GM23338 (cell line): ENCODE measurements at regions not wholly inside any gene's neighbourhood (a gene's known extent, or its start where the extent isn't known, plus 50 kb on each side); places are given as distances from the start of the nearest gene placed in this dataset.
A peak's percentile ranks its signal among the peaks of the same experiment; 100 is the strongest.

Experiments
- ATAC-seq: fragments of 200-7000 bp; cut with Tn5 transposase; 3 replicates; pipeline ENCODE4 v1.9.1; 2020
- DNase-seq: peaks from one replicate; pipeline ENCODE4 v3.0.0-alpha.2; 2015; ENCODE audit warnings: low spot score
- H2AFZ ChIP-seq: fragments of 200-600 bp; sonication (generic); 2 replicates; pipeline ENCODE4 v1.8.0; 2016; ENCODE audit warnings: antibody characterized with exemption, mild to moderate bottlenecking, moderate library complexity
- H3F3A ChIP-seq: fragments of 200-600 bp; sonication (generic); replicated peaks from 2 replicates; pipeline ENCODE4 v1.8.0; 2017; ENCODE audit warnings: antibody characterized with exemption, mixed run types, low read depth
- H3K27ac ChIP-seq: fragments of 200-600 bp; sonication (generic); 2 replicates; pipeline ENCODE4 v1.6.1; 2016; ENCODE audit warnings: low read depth
- H3K27me3 ChIP-seq: fragments of 200-600 bp; sonication (generic); 2 replicates; pipeline ENCODE4 v1.8.0; 2016; ENCODE audit warnings: mild to moderate bottlenecking, mixed run types, moderate library complexity; ENCODE audit not compliant: insufficient read depth
- H3K36me3 ChIP-seq: fragments of 200-600 bp; sonication (generic); 2 replicates; pipeline ENCODE4 v1.8.0; 2016; ENCODE audit warnings: mild to moderate bottlenecking; ENCODE audit not compliant: insufficient read depth
- H3K4me1 ChIP-seq: fragments of 200-600 bp; sonication (generic); 2 replicates; pipeline ENCODE4 v1.8.0; 2016; ENCODE audit warnings: mild to moderate bottlenecking, moderate library complexity; ENCODE audit not compliant: insufficient read depth
- H3K4me2 ChIP-seq: fragments of 200-600 bp; sonication (generic); 2 replicates; pipeline ENCODE4 v1.7.1; 2017; ENCODE audit warnings: mixed run types
- H3K4me3 ChIP-seq: fragments of 200-600 bp; sonication (generic); 2 replicates; pipeline ENCODE4 v1.6.1; 2016; ENCODE audit warnings: mixed run types
- H3K79me2 ChIP-seq: fragments of 200-600 bp; sonication (generic); replicated peaks from 2 replicates; pipeline ENCODE4 v1.8.0; 2017; ENCODE audit warnings: mild to moderate bottlenecking; ENCODE audit not compliant: insufficient read depth
- H3K9me2 ChIP-seq: fragments of 200-600 bp; sonication (generic); 2 replicates; pipeline ENCODE4 v1.8.0; 2017; ENCODE audit not compliant: insufficient read depth
- H4K20me1 ChIP-seq: fragments of 200-600 bp; sonication (generic); replicated peaks from 2 replicates; pipeline ENCODE4 v1.8.0; 2017; ENCODE audit warnings: mild to moderate bottlenecking; ENCODE audit not compliant: insufficient read depth
- H3K27ac Mint-ChIP-seq: 2 replicates; pipeline ENCODE4 v1.8.0; 2020; ENCODE audit warnings: inconsistent platforms, mild to moderate bottlenecking, moderate library complexity, mixed read lengths
- H3K27me3 Mint-ChIP-seq: 3 replicates; pipeline ENCODE4 v1.8.0; 2022; ENCODE audit warnings: low read depth, mild to moderate bottlenecking, moderate library complexity, mixed read lengths, inconsistent platforms; ENCODE audit not compliant: insufficient read depth, poor library complexity
- H3K36me3 Mint-ChIP-seq: 3 replicates; pipeline ENCODE4 v1.8.0; 2021; ENCODE audit warnings: low read depth, mild to moderate bottlenecking, inconsistent platforms, moderate library complexity, mixed read lengths
- H3K4me1 Mint-ChIP-seq: 3 replicates; pipeline ENCODE4 v1.8.0; 2020; ENCODE audit warnings: mild to moderate bottlenecking, inconsistent platforms, mixed read lengths
- H3K4me3 Mint-ChIP-seq: 3 replicates; pipeline ENCODE4 v1.8.0; 2021; ENCODE audit warnings: moderate library complexity, mild to moderate bottlenecking, inconsistent platforms, mixed read lengths
- H3K9me3 Mint-ChIP-seq: 3 replicates; pipeline ENCODE4 v1.8.0; 2020; ENCODE audit warnings: moderate library complexity, mild to moderate bottlenecking, inconsistent platforms, mixed read lengths
- CREB1 ChIP-seq: fragments of 250-450 bp; sonication (Bioruptor Pico); IDR thresholded peaks from 2 replicates; pipeline ENCODE4 v1.5.0; 2020; ENCODE audit warnings: low read depth, mild to moderate bottlenecking, moderate library complexity
- EZH2phosphoT487 ChIP-seq: fragments of 200-600 bp; sonication (generic); IDR thresholded peaks from one replicate; pipeline ENCODE4 v1.8.1; 2018; ENCODE audit warnings: antibody characterized with exemption; ENCODE audit not compliant: unreplicated experiment
- STAT1 ChIP-seq: IDR thresholded peaks from one replicate; pipeline ENCODE4 v1.6.1; 2016; ENCODE audit warnings: antibody characterized with exemption; ENCODE audit not compliant: unreplicated experiment
- ZNF331 ChIP-seq: fragments of 250-450 bp; sonication (Bioruptor Pico); IDR thresholded peaks from 2 replicates; pipeline ENCODE4 v1.5.0; 2020; ENCODE audit warnings: low read depth, mild to moderate bottlenecking, moderate library complexity
- TF ChIP-seq, protein P1 (sequence below): IDR thresholded peaks from one replicate; pipeline ENCODE4 v1.6.1; 2018; ENCODE audit warnings: antibody characterized with exemption; ENCODE audit not compliant: unreplicated experiment

GRCh38 chr7:24227603-24228359, 56.2 kb upstream of the NPY start:
- Histone ChIP-seq H4K20me1 (no peaks in the 10 kb centered on the region), H3K27me3 (no peaks in the 10 kb centered on the region), H2AFZ (no peak overlapping the region), H3F3A (no peaks in the 10 kb centered on the region), H3K36me3 (no peaks in the 10 kb centered on the region), H3K4me1 (peaks cover 23% of the 10 kb centered on the region), H3K9me2 (no peaks in the 10 kb centered on the region), H3K27ac (no peak overlapping the region), H3K4me3 (no peak overlapping the region), H3K4me2 (peak overlapping the region; percentile 11; the same call in 1 of the 2 replicates), H3K79me2 (no peaks in the 10 kb centered on the region)
- no peak overlapping the region for H3K4me3 Mint-ChIP-seq
- ATAC-seq (peak; percentile 70), DNase-seq (no peak)
- H3K36me3 Mint-ChIP-seq = peaks cover 3% of the 10 kb centered on the region; the same call in 2 of the 3 replicates
- peaks cover 2% of the 10 kb centered on the region for H3K27me3 Mint-ChIP-seq
- peaks cover 15% of the 10 kb centered on the region; the same call in 2 of the 3 replicates for H3K9me3 Mint-ChIP-seq
- peaks cover 26% of the 10 kb centered on the region for H3K4me1 Mint-ChIP-seq
- H3K27ac Mint-ChIP-seq = no peak overlapping the region
- TF ChIP-seq, protein P1, sequence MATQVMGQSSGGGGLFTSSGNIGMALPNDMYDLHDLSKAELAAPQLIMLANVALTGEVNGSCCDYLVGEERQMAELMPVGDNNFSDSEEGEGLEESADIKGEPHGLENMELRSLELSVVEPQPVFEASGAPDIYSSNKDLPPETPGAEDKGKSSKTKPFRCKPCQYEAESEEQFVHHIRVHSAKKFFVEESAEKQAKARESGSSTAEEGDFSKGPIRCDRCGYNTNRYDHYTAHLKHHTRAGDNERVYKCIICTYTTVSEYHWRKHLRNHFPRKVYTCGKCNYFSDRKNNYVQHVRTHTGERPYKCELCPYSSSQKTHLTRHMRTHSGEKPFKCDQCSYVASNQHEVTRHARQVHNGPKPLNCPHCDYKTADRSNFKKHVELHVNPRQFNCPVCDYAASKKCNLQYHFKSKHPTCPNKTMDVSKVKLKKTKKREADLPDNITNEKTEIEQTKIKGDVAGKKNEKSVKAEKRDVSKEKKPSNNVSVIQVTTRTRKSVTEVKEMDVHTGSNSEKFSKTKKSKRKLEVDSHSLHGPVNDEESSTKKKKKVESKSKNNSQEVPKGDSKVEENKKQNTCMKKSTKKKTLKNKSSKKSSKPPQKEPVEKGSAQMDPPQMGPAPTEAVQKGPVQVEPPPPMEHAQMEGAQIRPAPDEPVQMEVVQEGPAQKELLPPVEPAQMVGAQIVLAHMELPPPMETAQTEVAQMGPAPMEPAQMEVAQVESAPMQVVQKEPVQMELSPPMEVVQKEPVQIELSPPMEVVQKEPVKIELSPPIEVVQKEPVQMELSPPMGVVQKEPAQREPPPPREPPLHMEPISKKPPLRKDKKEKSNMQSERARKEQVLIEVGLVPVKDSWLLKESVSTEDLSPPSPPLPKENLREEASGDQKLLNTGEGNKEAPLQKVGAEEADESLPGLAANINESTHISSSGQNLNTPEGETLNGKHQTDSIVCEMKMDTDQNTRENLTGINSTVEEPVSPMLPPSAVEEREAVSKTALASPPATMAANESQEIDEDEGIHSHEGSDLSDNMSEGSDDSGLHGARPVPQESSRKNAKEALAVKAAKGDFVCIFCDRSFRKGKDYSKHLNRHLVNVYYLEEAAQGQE = no peak

DNA sequence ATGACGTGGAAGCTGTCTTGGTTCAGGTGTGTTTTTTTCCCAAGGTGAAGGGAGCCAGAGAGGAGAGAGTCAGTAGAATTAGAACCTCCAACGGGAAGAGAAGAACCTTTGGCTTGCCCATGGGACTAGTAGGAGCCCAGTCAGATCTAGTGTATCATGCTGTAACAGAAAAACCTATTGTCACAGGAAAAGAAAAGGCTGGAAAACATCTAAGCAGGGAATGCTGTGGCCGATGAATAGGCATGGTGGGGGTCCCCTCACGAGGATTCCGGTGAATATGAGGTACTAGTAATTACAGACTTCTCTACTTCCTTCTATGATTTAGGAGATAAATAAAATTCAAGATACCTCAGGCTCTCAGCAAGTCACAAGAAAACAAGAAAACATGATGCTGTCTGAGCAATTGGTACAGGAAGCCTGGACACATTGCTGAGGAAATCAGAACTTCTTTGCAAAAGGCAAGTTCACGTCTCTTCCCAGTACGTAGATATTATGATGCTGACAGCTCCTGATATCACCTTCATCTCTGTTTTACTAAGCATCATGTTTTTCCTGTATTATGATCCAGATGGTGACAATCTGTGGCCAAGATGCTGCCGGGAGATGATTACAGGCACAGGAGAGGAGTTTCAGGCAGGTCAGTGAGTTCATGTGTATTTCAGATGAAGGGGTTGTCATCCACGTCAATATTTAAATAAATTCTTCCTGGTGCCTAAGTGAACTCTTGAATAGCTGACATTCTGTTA, 54.3 kb upstream of the NPY start:
- Mint-ChIP-seq H3K9me3 (no peaks in the 10 kb centered on the region), H3K4me3 (no peak overlapping the region), H3K27ac (no peak overlapping the region; the same call in 1 of the 2 replicates), H3K27me3 (peaks cover 2% of the 10 kb centered on the region), H3K36me3 (no peaks in the 10 kb centered on the region), H3K4me1 (peaks cover 26% of the 10 kb centered on the region)
- Histone ChIP-seq H3K36me3 (no peaks in the 10 kb centered on the region), H3F3A (no peaks in the 10 kb centered on the region), H3K27me3 (no peaks in the 10 kb centered on the region), H3K4me1 (peaks cover 28% of the 10 kb centered on the region), H3K27ac (no peak overlapping the region), H3K79me2 (no peaks in the 10 kb centered on the region), H2AFZ (no peak overlapping the region), H3K9me2 (0 out of 2 replicates have a peak, but pooled peaks cover 4% of the 10 kb centered on the region), H4K20me1 (no peaks in the 10 kb centered on the region), H3K4me3 (no peak overlapping the region), H3K4me2 (peak overlapping the region; percentile 11; the same call in 1 of the 2 replicates)
- ATAC-seq (peak; percentile 53), DNase-seq (no peak)
- TF ChIP-seq CREB1 (CRISPR knock-in tag) (no peak), STAT1 (no peak), ZNF331 (CRISPR knock-in tag) (no peak), EZH2phosphoT487 (no peak)
- TF ChIP-seq, protein P1 = no peak
